EH (cell line): ENCODE measurements at regions not wholly inside any gene's neighbourhood (a gene's known extent, or its start where the extent isn't known, plus 50 kb on each side); places are given as distances from the start of the nearest gene placed in this dataset.

ENCODE experiments used
- DNase-seq: peaks from one replicate; pipeline ENCODE4 v3.0.0-alpha.2; 2015; ENCODE audit warnings: low read depth

GRCh38 chr13:48761256-48761655 lies 107.5 kb downstream of the CYSLTR2 start:
- no peak for DNase-seq

- peak; percentile 88 for DNase-seq
These were observed 115.5 kb downstream of the CYSLTR2 start for GRCh38 chr13:48769107-48769704.

GRCh38 chr13:48770372-48770771 lies 116.6 kb downstream of the CYSLTR2 start:
- no peak for DNase-seq

GRCh38 chr13:48772908-48773307 lies 119.2 kb downstream of the CYSLTR2 start:
- DNase-seq = no peak

GRCh38 chr13:48773531-48774275 lies 120.0 kb downstream of the CYSLTR2 start:
- DNase-seq = peak; percentile 37

GRCh38 chr13:48775285-48775684 lies 121.6 kb downstream of the CYSLTR2 start:
- DNase-seq = peak; percentile 59

- DNase-seq = peak; percentile 98
These were observed 122.1 kb downstream of the CYSLTR2 start for GRCh38 chr13:48775804-48776203.

GRCh38 chr13:48776401-48776800 lies 122.7 kb downstream of the CYSLTR2 start:
- DNase-seq = peak; percentile 25

- peak; percentile 16 for DNase-seq
These were observed 124.9 kb downstream of the CYSLTR2 start for GRCh38 chr13:48778610-48779009.

GRCh38 chr13:48780713-48781341 lies 127.1 kb downstream of the CYSLTR2 start:
- no peak for DNase-seq

- DNase-seq = no peak
These were observed 128.7 kb downstream of the CYSLTR2 start for GRCh38 chr13:48782429-48782840.

- DNase-seq = peak; percentile 95
These were observed 129.5 kb downstream of the CYSLTR2 start for GRCh38 chr13:48783181-48783630.

GRCh38 chr13:48783695-48784230 lies 130.0 kb downstream of the CYSLTR2 start:
- no peak for DNase-seq

GRCh38 chr13:48784916-48785548 lies 131.3 kb downstream of the CYSLTR2 start:
- no peak for DNase-seq

GRCh38 chr13:48790199-48790598 lies 136.5 kb downstream of the CYSLTR2 start:
- no peak for DNase-seq

GRCh38 chr13:48790966-48791365 lies 137.2 kb downstream of the CYSLTR2 start:
- DNase-seq = no peak

GRCh38 chr13:48797127-48797526 lies 143.4 kb downstream of the CYSLTR2 start:
- DNase-seq = peak; percentile 54

- no peak for DNase-seq
These were observed 144.0 kb downstream of the CYSLTR2 start for GRCh38 chr13:48797761-48798160.

- DNase-seq = no peak
These were observed 144.5 kb downstream of the CYSLTR2 start for GRCh38 chr13:48798180-48798579.

GRCh38 chr13:48801255-48801654 lies 147.5 kb downstream of the CYSLTR2 start:
- DNase-seq = peak; percentile 76

- peak; percentile 46 for DNase-seq
These were observed 151.3 kb downstream of the CYSLTR2 start for GRCh38 chr13:48804821-48805601.

- DNase-seq = peak; percentile 21
These were observed 152.8 kb downstream of the CYSLTR2 start for GRCh38 chr13:48806522-48806921.
